Cardiac fibroblast (primary cell): ENCODE measurements at regions not wholly inside any gene's neighbourhood (a gene's known extent, or its start where the extent isn't known, plus 50 kb on each side); places are given as distances from the start of the nearest gene placed in this dataset.

Experiments
- DNase-seq, 2 donors: peaks; one replicate each; pipeline versions ENCODE4 v3.0.0 to v3.0.0-alpha.2; 2010; ENCODE audit warnings: low read depth in 2 of 2
- H3K4me3 ChIP-seq, 2 donors: replicated peaks in 1 of 2; 1 replicate in 1 of 2; 2 replicates in 1 of 2; pipeline ENCODE4 v1.5.1; 2011; ENCODE audit warnings: low read depth in 2 of 2, low read length in 2 of 2, mild to moderate bottlenecking in 2 of 2, moderate library complexity in 1 of 2
- TF ChIP-seq, protein P1 (sequence below): IDR thresholded peaks from one replicate; pipeline ENCODE4 v1.5.1; 2011; ENCODE audit warnings: low read depth, mild to moderate bottlenecking, low read length, inconsistent platforms

DNA sequence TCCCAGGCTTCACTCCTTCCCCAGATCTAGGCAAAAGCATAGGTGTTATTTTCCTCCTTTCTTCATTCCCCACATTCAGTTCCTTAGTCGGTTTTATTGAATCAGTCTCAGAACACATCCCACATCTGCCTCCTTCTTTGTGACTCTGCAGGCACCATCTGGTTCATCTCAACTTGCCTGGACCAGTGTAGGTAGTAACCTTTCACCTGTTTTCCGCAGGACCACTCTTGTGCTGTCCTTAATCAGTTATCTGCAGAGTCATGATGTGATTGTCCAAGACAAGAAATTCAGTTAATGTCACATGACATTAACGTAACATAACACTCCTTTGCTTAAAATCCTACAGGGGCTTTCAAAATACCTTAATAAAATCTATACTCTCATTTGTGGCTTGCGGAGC lies 174.6 kb downstream of the CHRM3 start:
- no peak overlapping the region for H3K4me3 ChIP-seq
- TF ChIP-seq, protein P1, sequence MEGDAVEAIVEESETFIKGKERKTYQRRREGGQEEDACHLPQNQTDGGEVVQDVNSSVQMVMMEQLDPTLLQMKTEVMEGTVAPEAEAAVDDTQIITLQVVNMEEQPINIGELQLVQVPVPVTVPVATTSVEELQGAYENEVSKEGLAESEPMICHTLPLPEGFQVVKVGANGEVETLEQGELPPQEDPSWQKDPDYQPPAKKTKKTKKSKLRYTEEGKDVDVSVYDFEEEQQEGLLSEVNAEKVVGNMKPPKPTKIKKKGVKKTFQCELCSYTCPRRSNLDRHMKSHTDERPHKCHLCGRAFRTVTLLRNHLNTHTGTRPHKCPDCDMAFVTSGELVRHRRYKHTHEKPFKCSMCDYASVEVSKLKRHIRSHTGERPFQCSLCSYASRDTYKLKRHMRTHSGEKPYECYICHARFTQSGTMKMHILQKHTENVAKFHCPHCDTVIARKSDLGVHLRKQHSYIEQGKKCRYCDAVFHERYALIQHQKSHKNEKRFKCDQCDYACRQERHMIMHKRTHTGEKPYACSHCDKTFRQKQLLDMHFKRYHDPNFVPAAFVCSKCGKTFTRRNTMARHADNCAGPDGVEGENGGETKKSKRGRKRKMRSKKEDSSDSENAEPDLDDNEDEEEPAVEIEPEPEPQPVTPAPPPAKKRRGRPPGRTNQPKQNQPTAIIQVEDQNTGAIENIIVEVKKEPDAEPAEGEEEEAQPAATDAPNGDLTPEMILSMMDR, result no peak
- DNase-seq, result no peak

DNA sequence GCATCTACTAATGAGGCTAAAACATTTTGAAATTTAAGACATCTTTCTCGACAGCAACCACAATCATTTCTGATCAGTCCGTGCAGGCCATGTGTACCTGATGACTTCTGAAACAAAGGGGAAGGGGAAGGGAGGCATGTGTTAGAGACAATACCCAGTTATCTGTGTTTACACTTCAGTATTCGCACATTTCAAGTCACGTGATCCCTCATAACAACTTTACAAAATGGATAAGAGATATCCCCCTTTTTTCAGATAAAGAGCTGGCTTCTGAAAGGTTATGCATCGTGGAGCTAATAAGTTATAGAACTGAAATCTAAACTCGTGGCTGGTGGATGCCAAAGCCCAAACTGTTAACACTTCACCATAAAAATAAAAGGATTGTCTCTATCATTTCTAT lies 175.7 kb downstream of the CHRM3 start:
- TF ChIP-seq, protein P1, result no peak
- H3K4me3 ChIP-seq, result no peak overlapping the region
- DNase-seq, result no peak

DNA sequence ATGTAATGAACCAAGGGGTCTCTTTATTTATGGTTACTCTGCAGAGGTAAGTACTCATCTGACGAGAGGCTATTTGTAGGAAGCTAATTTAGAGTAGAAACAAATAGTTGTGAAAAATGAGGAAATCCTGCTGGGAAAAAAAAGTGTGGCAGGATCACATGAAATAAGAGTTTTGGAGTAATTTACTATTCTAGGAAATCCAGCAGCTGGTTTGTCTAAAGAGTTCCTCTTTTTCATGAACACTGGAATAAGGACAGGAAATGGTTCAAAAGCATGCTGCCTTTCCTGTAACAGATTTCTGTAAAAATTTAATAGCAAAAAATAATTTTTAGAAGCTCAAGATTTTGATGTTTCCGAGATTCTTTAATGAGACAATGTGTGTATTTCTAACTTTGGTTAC lies 177.3 kb downstream of the CHRM3 start:
- TF ChIP-seq, protein P1, result no peak
- H3K4me3 ChIP-seq, result no peak overlapping the region
- no peak for DNase-seq

DNA sequence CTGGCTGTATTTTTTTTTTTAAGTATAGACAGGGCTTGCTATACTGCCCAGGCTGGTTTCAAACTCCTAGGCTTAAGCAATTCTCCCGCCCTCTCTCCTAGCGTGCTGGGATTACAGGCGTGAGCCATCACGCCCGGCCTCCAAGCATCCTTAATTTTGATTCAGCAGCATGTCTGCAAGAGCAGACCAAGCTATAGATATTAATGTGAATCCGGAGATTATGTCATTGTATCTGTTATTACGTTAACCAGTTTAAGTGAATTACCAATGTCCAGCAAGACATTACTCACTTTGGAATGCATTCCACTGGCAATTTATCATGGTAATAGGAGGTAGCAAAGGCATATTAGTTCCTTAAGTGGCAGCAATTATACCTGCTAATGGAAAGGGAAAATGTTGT lies 179.7 kb downstream of the CHRM3 start:
- no peak for DNase-seq
- no peak overlapping the region for H3K4me3 ChIP-seq
- TF ChIP-seq, protein P1, result no peak

DNA sequence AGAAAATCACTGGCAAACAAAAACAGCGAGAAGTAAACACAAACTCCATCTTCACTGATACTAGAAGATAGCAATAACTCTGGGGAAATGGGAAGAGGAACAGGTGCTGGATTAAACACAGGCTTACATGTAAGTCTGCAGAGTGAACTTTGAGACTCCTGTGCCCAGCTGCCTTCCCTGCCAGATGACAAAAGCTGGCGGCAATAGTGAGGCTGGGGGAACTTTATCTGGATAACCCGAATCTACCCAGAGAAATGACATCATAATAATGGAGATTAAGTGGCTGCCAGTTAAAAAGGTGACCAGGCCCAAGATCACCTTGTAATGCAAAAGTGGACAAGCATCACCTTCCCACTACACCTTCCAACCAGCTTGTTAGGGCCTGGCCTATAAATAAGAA lies 184.5 kb downstream of the CHRM3 start:
- no peak for DNase-seq
- TF ChIP-seq, protein P1, result no peak
- no peak overlapping the region for H3K4me3 ChIP-seq

DNA sequence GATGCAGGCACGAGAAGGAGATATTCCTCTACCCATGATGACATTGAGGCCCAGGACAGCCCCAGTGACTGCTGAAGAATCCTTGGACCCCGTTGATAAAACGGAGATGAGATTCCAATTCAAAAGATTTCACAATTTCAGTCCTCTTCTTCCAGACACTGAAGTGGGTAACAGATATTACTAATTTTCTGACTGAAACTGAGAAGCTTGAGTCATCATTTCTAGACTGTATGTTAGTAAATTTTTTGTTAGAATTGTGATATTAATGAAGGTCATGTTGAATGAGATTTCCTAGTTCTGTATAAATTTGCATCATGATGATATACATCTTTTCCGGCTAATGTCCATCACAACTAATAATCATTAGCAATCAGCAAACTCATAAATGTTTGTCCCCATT lies 185.8 kb downstream of the CHRM3 start:
- no peak for DNase-seq
- no peak overlapping the region for H3K4me3 ChIP-seq
- TF ChIP-seq, protein P1, result no peak

DNA sequence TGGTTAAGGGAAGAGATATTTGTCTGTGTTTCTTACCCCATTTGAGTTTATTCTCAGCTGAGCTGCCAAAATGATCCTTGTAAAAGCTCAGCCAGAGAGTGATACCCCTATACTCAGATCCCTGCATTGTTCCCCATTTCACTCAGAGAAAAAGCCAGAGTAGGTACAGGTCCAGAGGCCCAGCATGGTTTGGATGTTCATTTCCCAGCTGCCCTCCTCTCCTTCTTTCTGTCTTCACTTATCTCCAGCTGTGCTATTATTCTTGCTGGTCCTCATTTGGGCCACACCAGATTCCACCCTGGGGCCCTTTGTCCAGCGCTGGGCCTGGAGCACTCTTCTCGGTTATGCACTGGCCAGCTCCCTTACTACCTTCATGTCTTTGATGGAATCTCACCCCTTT lies 187.7 kb downstream of the CHRM3 start:
- DNase-seq, result no peak
- TF ChIP-seq, protein P1, result no peak
- no peak overlapping the region for H3K4me3 ChIP-seq
